ENCODE measurements at regions not wholly inside any gene's neighbourhood (a gene's known extent, or its start where the extent isn't known, plus 50 kb on each side); places are given as distances from the start of the nearest gene placed in this dataset.

- DNase-seq: no peak
Measured at GRCh38 chr4:135605076-135605475, 1403.5 kb upstream of the PABPC4L start.

- DNase-seq: no peak
Measured at GRCh38 chr4:135604531-135604930, 1402.9 kb upstream of the PABPC4L start.

- DNase-seq: no peak
Measured at GRCh38 chr4:135601351-135601750, 1399.8 kb upstream of the PABPC4L start.

GRCh38 chr4:135598151-135598550, 1396.6 kb upstream of the PABPC4L start:
- DNase-seq: no peak

- no peak for DNase-seq
Measured at GRCh38 chr4:135594521-135594920, 1392.9 kb upstream of the PABPC4L start.

- DNase-seq: no peak
Measured at GRCh38 chr4:135575041-135575440, 1373.5 kb upstream of the PABPC4L start.

GRCh38 chr4:135573251-135573650, 1371.7 kb upstream of the PABPC4L start:
- no peak for DNase-seq

GRCh38 chr4:135564090-135564489, 1362.5 kb upstream of the PABPC4L start:
- DNase-seq: no peak

GRCh38 chr4:135553213-135553612, 1351.6 kb upstream of the PABPC4L start:
- DNase-seq: no peak

- DNase-seq: no peak
Measured at GRCh38 chr4:135552131-135552530, 1350.5 kb upstream of the PABPC4L start.

GRCh38 chr4:135548711-135549110, 1347.1 kb upstream of the PABPC4L start:
- no peak for DNase-seq

- no peak for DNase-seq
Measured at GRCh38 chr4:135545616-135546317, 1344.2 kb upstream of the PABPC4L start.

- DNase-seq: no peak
Measured at GRCh38 chr4:135538698-135539097, 1337.1 kb upstream of the PABPC4L start.

GRCh38 chr4:135533053-135533452, 1331.5 kb upstream of the PABPC4L start:
- no peak for DNase-seq

- DNase-seq: no peak
Measured at GRCh38 chr4:135532132-135532531, 1330.5 kb upstream of the PABPC4L start.

- DNase-seq: no peak
Measured at GRCh38 chr4:135515295-135515694, 1313.7 kb upstream of the PABPC4L start.

GRCh38 chr4:135510582-135510981, 1309.0 kb upstream of the PABPC4L start:
- DNase-seq: no peak

- DNase-seq: no peak
Measured at GRCh38 chr4:135508006-135508714, 1306.6 kb upstream of the PABPC4L start.

GRCh38 chr4:135497563-135498152, 1296.1 kb upstream of the PABPC4L start:
- DNase-seq: no peak

GRCh38 chr4:135492439-135492838, 1290.8 kb upstream of the PABPC4L start:
- no peak for DNase-seq

- DNase-seq: no peak
Measured at GRCh38 chr4:135485371-135485770, 1283.8 kb upstream of the PABPC4L start.

- no peak for DNase-seq
Measured at GRCh38 chr4:135476272-135476671, 1274.7 kb upstream of the PABPC4L start.

GRCh38 chr4:135464311-135464710, 1262.7 kb upstream of the PABPC4L start:
- no peak for DNase-seq
